ENCODE measurements at regions not wholly inside any gene's neighbourhood (a gene's known extent, or its start where the extent isn't known, plus 50 kb on each side); places are given as distances from the start of the nearest gene placed in this dataset.
"Not testable (repeated sequence)": the region's sequence is repeated elsewhere in the genome, so short reads cannot be mapped to it uniquely, and the experiment has no call there.

GRCh38 chr11:23573429-23573828, 713.2 kb upstream of the CCDC179 start:
- DNase-seq (ENCODE audit: low spot score) = no peak
- intact Hi-C loops (cut with DNase I) = no loop called here

GRCh38 chr11:23574149-23574548, 713.9 kb upstream of the CCDC179 start:
- DNase-seq (ENCODE audit: low spot score) = no peak
- intact Hi-C loops (cut with DNase I) = no loop called here

DNA sequence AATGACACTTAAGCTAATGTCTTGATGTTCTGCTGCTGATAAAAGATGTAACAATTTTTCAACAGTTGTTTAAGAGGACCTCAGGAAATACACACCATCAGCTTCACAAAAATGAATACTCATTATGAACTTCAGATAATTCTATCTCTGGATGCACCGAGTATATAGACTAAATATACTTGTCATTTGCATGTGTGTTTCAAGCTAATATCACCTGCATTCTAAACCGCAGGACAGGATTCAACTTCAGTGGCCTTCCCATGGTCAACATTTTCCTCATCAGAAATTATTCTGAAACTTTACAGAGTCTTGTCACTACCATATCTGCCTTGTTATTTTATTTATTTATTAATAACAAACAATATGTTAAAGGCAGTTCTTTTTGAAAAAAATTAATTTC, 717.0 kb upstream of the CCDC179 start:
- no peak for DNase-seq (ENCODE audit: low spot score)
- intact Hi-C loops (cut with DNase I) = no loop called here

DNA sequence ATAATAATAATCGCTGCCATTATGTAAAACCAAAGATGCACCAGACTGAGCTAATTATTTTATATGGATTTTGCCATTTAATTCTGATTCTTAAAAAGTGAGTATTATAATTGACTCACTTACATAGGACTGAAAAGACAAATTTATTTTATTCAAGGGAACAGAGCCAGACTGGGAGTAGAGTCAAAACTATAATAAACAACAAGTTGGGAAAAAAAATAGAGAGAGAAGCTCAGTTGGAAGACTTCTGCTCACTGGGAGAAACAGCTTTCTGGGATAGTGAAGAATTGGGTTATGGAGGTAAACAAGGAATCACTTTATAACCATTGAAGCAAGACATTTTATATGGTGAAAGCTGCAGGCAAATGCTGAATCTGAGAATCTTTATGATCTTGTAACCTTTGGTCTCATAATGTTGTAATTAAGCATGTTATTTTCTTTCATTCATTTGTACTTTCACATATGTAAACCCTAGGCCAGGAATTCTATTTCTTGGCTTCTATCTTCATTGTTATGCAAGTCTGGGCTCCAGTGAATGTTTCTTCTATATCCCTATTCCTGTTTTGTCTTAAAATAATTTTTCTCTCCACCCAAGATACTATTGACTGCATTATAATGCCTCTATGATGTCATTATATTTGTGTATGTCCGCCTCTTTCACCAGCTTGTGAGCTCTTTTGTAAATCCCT, 725.3 kb upstream of the CCDC179 start:
- intact Hi-C loops (cut with DNase I) = no loop called here
- DNase-seq (ENCODE audit: low spot score) = no peak

DNA sequence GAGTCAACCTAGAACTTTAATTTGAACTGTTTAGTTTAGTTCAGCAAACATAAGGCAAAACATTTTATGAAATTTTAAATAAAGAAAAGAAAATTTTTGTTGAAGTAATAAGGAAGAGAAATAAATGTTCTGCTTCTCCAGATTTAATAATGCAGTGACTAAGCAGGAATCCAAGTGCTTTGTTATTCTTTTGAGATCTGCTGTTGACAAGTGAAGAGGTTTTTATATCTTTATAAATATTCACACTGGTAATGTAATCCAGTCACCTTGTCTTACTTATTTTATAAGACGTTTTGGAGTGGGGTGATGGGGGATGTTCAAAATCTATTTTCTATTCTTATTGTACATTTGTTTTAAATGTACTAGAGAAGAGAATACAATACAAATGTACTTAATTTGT, 725.9 kb upstream of the CCDC179 start:
- intact Hi-C loops (cut with DNase I) = no loop called here
- no peak for DNase-seq (ENCODE audit: low spot score)

- intact Hi-C loops (cut with DNase I) = no loop called here
Measured at GRCh38 chr11:23590596-23591308, 730.5 kb upstream of the CCDC179 start.

GRCh38 chr11:23594755-23595154, 734.5 kb upstream of the CCDC179 start:
- intact Hi-C loops (cut with DNase I) = no loop called here
- DNase-seq (ENCODE audit: low spot score) = no peak

More at GRCh38 chr11:23590596-23591308, 730.5 kb upstream of the CCDC179 start:
- DNase-seq (ENCODE audit: low spot score) = no peak

- no peak for DNase-seq (ENCODE audit: low spot score)
Measured at GRCh38 chr11:23604966-23605365, 744.7 kb upstream of the CCDC179 start.

GRCh38 chr11:23606191-23606590, 745.9 kb upstream of the CCDC179 start:
- intact Hi-C loops (cut with DNase I) = no loop called here
- no peak for DNase-seq (ENCODE audit: low spot score)

More at GRCh38 chr11:23604966-23605365, 744.7 kb upstream of the CCDC179 start:
- intact Hi-C loops (cut with DNase I) = no loop called here

- DNase-seq (ENCODE audit: low spot score) = no peak
- intact Hi-C loops (cut with DNase I) = no loop called here
Measured at GRCh38 chr11:23611726-23612125, 751.5 kb upstream of the CCDC179 start.

- no peak for DNase-seq (ENCODE audit: low spot score)
- intact Hi-C loops (cut with DNase I) = no loop called here
Measured at GRCh38 chr11:23620617-23621016, 760.3 kb upstream of the CCDC179 start.

DNA sequence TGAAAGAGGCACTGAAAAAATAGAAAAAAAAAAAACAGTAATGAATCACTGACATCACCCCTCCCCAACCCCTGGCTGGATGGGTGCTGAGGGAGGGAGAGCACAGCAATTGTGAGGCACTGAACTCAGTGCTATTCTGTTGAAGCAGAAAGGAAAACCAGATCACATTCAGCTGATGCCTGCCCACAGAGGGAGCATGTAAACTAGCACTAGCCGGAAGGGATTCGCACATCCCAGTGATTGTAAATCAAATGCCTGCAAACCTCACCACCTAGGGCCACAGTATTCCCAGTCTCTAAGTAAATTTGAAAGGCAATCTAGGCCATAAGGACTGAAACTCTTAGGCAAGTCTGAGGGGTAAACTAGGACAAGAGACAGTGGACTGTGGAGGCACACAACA, 772.0 kb upstream of the CCDC179 start:
- DNase-seq (ENCODE audit: low spot score) = no peak
- intact Hi-C loops (cut with DNase I) = no loop called here

DNA sequence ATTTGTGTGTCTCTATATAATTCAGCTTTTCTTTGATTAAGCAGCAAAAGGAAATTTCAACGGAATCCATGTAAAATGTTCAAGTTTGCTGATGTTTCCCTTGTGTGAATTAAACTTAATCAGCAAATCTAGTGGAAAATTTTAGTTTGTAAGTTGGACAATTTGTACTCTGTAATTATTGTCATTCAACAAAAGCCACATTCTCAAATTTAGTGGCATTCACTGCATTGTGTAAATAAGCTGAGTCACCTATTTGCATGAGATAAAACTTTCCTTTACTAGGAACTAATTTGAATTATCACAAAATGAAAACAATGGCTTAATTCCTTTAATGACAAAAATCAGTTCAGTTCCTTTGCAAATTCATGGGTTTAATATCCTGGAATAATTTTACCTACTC, 784.2 kb upstream of the CCDC179 start:
- no peak for DNase-seq (ENCODE audit: low spot score)
- intact Hi-C loops (cut with DNase I) = no loop called here

GRCh38 chr11:23652336-23652735, 792.1 kb upstream of the CCDC179 start:
- intact Hi-C loops (cut with DNase I); DNase-seq (ENCODE audit: low spot score): not testable (repeated sequence)

DNA sequence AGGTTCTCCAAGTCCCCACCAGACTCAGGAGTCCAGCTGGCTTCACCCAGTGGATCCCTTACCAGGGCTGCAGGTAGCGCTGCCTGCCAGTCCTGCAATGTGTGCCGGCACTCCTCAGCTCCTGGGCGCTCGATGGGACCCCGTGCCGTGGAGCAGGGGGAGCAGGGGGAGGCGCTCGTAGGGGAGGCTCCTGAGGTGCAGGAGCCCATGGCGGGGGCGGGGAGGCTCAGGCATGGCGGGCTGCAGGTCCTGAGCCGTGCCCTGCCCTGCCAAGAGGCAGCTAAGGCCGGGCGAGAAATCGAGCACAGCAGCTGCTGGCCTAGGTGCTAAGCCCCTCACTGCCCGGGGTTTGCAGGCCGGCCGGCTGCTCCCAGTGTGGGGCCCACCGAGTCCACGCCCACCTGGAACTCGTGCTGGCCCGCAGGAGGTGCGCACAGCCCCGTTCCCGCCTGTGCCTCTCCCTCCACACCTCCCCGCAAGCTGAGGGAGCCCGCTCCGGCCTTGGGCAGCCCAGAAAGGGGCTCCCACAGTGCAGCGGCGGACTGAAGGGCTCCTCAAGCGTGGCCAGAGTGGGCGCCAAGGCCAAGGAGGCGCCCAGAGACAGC, 792.9 kb upstream of the CCDC179 start:
- intact Hi-C loops (cut with DNase I) = no loop called here
- peak; percentile 76 for DNase-seq (ENCODE audit: low spot score)

DNA sequence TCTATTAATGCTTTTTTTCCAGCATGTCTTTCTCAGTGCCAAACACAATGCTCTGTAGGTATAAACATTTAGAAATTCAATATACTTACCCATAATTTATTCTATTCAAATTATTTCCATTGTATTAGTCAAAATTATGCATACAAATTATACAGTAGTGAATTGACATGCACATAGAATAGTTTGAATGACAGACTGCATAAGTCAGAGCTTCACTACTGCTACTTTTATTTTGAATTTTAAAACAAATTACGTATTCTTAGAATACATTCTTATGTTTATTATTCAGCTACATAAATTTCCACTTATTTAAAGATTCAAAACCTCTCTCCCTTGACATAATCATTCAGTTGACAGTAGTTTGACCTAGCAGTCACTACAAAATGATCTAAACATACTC, 808.0 kb upstream of the CCDC179 start:
- no peak for DNase-seq (ENCODE audit: low spot score)
- intact Hi-C loops (cut with DNase I) = no loop called here

DNA sequence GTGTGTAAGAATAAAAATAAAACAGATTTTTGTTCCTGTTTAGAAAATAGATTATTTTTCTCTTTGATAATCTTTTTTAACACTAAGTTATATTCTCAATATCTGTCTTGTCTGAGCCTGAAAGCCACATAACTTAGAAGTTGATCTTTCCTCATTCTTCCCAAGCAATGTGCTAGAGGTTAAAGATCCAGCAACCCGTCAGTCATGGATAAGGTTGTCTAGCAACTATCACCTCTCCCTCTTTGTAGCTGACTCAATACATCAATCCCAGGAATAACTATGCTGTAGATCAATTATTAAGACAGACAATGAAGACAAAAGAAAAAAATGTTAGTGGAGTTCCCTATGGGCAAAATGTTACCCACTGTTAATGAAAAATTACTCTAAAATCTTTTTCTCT, 813.1 kb upstream of the CCDC179 start:
- no peak for DNase-seq (ENCODE audit: low spot score)
- intact Hi-C loops (cut with DNase I) = no loop called here

DNA sequence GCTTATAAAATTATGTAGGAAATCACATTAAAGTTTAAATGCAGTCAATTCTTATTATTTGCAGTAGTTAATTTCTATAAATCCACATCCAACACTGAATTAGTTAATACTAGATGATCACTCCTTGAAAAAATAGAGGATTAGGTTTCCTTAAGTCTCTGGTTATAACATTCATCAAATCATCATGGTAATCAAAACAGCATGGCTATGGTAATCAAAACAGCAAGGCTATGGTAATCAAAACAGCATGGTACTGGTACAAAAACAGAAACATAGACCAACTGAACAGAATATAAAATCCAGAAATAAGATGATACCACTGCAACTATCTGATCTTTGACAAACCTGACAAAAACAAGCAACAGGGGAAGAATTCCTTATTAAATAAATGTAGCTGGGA, 814.6 kb upstream of the CCDC179 start:
- intact Hi-C loops (cut with DNase I) = no loop called here
- no peak for DNase-seq (ENCODE audit: low spot score)

DNA sequence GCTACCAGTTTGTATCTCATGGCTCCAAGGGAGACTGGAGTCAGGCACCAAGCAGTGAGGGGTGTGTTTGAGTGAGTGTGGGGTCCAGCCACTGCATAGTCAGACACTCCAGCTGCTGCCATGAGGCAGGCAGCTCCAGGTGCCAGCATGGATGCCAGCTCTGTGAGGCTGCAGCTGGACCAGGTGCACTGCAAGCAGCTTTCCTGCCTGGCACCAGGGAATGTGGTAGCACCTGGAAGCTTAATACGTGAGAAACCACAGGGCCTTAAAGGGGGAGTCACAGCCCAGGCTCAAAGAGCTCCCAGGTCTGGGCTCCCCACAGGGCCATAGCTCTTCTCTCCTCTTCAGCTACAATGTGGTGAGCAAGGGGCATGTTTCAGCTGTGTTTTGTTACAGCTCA, 817.8 kb upstream of the LUZP2 start:
- intact Hi-C loops (cut with DNase I) = no loop called here

DNA sequence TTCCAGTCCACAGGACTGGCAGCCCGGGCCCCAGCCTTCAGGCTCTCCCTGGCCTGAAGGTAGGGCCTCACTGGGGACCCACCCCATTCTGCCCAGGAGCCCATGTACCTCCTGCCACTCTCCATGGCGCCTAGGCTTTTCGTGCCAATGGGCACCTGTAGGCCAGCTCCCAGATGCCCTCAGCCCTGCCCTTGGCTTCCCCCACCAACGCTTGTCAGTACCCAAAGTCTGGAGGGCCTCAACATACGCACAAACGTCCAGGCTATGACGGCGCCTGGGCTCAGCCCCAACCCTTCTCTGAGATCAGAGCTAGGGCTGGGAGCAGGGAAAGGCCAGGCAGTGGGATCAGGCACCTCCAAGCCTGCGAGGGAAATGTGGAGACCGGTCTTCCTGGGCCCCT, 816.9 kb upstream of the LUZP2 start:
- intact Hi-C loops (cut with DNase I) = no loop called here
- peak; percentile 64 for DNase-seq (ENCODE audit: low spot score)

More for the DNA sequence above, 817.8 kb upstream of the LUZP2 start:
- peak; percentile 45 for DNase-seq (ENCODE audit: low spot score)
